ENCODE measurements at regions not wholly inside any gene's neighbourhood (a gene's known extent, or its start where the extent isn't known, plus 50 kb on each side); places are given as distances from the start of the nearest gene placed in this dataset.

DNA sequence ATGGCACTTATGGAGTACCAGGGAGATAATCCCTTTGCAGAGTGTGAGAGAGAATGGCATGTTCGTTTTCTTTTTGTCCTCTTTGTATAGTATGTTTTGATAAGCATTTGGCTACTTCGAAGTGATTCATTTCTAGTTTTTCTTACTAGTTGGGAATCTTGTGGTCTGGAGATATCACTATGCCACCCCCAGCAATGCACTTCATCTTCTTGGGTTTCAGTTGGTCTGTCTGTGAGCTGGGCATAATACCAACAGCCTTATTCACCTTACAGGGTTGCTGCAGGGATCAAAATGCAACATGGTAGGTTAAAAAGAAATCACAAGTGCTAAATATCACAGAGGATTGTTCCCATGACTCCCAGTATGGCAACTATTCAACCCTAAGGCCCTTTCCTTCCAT, 387.8 kb upstream of the CADM1 start:
- no peaks in the 10 kb centered on the region for H3K36me3 ChIP-seq
- no peaks in the 10 kb centered on the region for H3K9me3 ChIP-seq

DNA sequence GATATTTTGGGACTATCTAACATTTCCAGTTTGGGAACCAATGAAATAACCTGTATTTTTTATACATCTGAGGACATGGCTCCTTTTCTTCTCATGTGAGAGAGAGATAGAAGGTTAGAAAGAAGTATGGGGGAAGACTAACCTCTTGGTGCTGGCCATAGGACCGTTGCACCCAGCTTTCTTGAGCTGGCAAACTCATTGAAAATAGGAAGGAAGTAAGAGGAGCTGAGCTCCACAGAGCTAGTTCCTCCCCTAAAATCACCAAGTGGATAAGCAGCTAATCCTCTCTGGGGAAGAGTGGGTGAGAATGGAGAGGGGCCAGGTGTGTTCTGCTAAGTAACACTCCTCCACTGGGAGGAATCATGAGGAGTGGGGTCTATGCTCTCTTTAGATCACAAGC, 387.4 kb upstream of the CADM1 start:
- TF ChIP-seq, protein P1, sequence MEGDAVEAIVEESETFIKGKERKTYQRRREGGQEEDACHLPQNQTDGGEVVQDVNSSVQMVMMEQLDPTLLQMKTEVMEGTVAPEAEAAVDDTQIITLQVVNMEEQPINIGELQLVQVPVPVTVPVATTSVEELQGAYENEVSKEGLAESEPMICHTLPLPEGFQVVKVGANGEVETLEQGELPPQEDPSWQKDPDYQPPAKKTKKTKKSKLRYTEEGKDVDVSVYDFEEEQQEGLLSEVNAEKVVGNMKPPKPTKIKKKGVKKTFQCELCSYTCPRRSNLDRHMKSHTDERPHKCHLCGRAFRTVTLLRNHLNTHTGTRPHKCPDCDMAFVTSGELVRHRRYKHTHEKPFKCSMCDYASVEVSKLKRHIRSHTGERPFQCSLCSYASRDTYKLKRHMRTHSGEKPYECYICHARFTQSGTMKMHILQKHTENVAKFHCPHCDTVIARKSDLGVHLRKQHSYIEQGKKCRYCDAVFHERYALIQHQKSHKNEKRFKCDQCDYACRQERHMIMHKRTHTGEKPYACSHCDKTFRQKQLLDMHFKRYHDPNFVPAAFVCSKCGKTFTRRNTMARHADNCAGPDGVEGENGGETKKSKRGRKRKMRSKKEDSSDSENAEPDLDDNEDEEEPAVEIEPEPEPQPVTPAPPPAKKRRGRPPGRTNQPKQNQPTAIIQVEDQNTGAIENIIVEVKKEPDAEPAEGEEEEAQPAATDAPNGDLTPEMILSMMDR (IDR thresholded peaks at IDR 0.05) = no peak
- TF ChIP-seq EP300 (IDR thresholded peaks at IDR 0.05) = no peak
- TF ChIP-seq POLR2AphosphoS5 (IDR thresholded peaks at IDR 0.05) = no peak
- no peak for TF ChIP-seq POLR2A (IDR thresholded peaks at IDR 0.05)
- 50% methylated on average over 1 of the region's 1 CpG for WGBS
- H3K4me3 ChIP-seq = no peak overlapping the region
- DNase-seq (ENCODE audit: low spot score in 2 of 2) = no peak
- no peak overlapping the region for H3K27ac ChIP-seq
- no peaks in the 10 kb centered on the region for H3K27me3 ChIP-seq
- H3K4me1 ChIP-seq = no peaks in the 10 kb centered on the region
- no peaks in the 10 kb centered on the region for H3K9me3 ChIP-seq
- no peaks in the 10 kb centered on the region for H3K36me3 ChIP-seq

More for the DNA sequence above, 387.8 kb upstream of the CADM1 start:
- TF ChIP-seq, protein P1 (IDR thresholded peaks at IDR 0.05) = no peak
- TF ChIP-seq EP300 (IDR thresholded peaks at IDR 0.05) = no peak
- TF ChIP-seq POLR2AphosphoS5 (IDR thresholded peaks at IDR 0.05) = no peak
- Histone ChIP-seq H3K4me3 (no peak overlapping the region), H3K27ac (no peak overlapping the region), H3K27me3 (no peaks in the 10 kb centered on the region), H3K4me1 (no peaks in the 10 kb centered on the region)
- 79% methylated on average over 2 of the region's 2 CpGs for WGBS
- DNase-seq (ENCODE audit: low spot score in 2 of 2) = no peak

DNA sequence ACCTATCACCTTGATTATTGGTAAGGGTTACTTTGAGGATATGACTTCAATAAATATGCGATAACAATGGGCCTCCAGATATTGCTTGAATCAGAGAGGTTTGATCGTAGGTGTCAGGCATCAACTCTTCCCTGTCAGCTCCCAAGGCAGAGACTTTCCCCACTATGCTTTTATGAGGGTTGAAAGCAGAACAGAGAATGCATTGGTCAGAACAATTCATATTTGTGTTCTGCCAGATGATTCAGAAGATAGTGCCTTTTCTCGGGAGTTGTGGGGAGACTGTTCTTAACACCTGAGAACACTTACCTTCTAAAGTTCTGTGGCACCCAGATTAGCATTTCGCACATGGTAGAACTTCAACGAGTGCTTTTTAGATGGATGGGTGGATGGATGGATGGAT, 386.3 kb upstream of the CADM1 start:
- no peak overlapping the region for H3K27ac ChIP-seq
- no peaks in the 10 kb centered on the region for H3K9me3 ChIP-seq
- no peak for DNase-seq (ENCODE audit: low spot score in 2 of 2)
- no peaks in the 10 kb centered on the region for H3K4me1 ChIP-seq
- TF ChIP-seq EP300 (IDR thresholded peaks at IDR 0.05) (no peak), POLR2AphosphoS5 (IDR thresholded peaks at IDR 0.05) (no peak), POLR2A (IDR thresholded peaks at IDR 0.05) (no peak)
- TF ChIP-seq, protein P1 (IDR thresholded peaks at IDR 0.05) = no peak
- no peaks in the 10 kb centered on the region for H3K27me3 ChIP-seq
- H3K36me3 ChIP-seq = no peaks in the 10 kb centered on the region
- H3K4me3 ChIP-seq = no peak overlapping the region
- 97% methylated on average over 5 of the region's 5 CpGs for WGBS

DNA sequence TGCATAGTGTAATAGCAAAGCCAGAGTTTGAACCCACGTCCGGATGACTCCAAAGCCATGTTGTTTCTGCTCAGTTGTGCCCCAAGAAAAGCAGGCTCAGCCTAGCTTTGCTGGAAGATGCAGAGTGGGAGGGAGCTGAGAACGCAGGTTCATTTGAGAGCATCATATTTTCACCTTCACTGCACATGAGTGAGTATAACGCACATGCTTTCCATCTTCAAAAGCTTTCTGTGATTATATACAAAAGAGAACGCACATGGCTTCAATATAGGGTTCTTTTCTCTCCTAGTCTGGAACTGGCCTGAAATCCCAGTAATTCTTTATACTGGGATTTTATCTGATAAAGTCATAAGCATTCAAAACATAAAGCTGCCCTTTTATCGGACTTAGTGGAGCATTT, 385.5 kb upstream of the CADM1 start:
- DNase-seq (ENCODE audit: low spot score in 2 of 2) = no peak
- WGBS = 80% methylated on average over 6 of the region's 6 CpGs
- no peaks in the 10 kb centered on the region for H3K4me1 ChIP-seq

DNA sequence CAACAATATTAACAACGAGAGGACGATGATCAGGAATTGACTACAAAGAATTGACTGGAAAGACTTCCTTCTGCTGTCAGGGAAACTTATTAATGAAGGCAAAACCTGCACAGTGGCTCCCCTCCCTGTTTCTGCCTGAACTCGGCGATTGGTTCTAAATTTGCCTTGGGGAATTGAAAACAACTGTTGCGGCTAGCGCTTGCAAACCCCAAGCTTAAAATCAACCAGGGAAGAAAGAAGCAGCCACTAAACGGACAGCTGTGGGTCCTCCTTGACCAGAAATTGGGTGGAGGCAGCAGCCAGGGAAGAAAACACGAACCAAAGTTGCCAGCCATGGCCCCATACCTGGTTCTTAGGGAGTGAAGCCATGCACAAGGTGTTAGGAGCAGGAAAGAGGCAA, 383.5 kb upstream of the CADM1 start:
- Histone ChIP-seq H3K27me3 (no peaks in the 10 kb centered on the region), H3K4me3 (no peak overlapping the region), H3K4me1 (no peaks in the 10 kb centered on the region), H3K36me3 (no peaks in the 10 kb centered on the region), H3K9me3 (no peaks in the 10 kb centered on the region), H3K27ac (no peak overlapping the region)
- 71% methylated on average over 8 of the region's 8 CpGs for WGBS
- DNase-seq (ENCODE audit: low spot score in 2 of 2) = no peak
- TF ChIP-seq, protein P1 (IDR thresholded peaks at IDR 0.05) = no peak
- TF ChIP-seq POLR2A (IDR thresholded peaks at IDR 0.05) = no peak
- no peak for TF ChIP-seq EP300 (IDR thresholded peaks at IDR 0.05)
- TF ChIP-seq POLR2AphosphoS5 (IDR thresholded peaks at IDR 0.05) = no peak

More for the DNA sequence above, 385.5 kb upstream of the CADM1 start:
- TF ChIP-seq POLR2A (IDR thresholded peaks at IDR 0.05) (no peak), POLR2AphosphoS5 (IDR thresholded peaks at IDR 0.05) (no peak), EP300 (IDR thresholded peaks at IDR 0.05) (no peak)
- TF ChIP-seq, protein P1 (IDR thresholded peaks at IDR 0.05) = no peak
- Histone ChIP-seq H3K9me3 (no peaks in the 10 kb centered on the region), H3K27ac (no peak overlapping the region), H3K27me3 (no peaks in the 10 kb centered on the region), H3K36me3 (no peaks in the 10 kb centered on the region), H3K4me3 (no peak overlapping the region)

Measured in suprapubic skin (tissue), 4 donors.